HG03139 (cell line): ENCODE measurements at regions not wholly inside any gene's neighbourhood (a gene's known extent, or its start where the extent isn't known, plus 50 kb on each side); places are given as distances from the start of the nearest gene placed in this dataset.
A peak's percentile ranks its signal among the peaks of the same experiment; 100 is the strongest.

Experiments used
- ATAC-seq: cut with Tn5 transposase; IDR thresholded peaks from one replicate; pipeline ENCODE4 v1.9.1; 2021; ENCODE audit not compliant: unreplicated experiment

DNA sequence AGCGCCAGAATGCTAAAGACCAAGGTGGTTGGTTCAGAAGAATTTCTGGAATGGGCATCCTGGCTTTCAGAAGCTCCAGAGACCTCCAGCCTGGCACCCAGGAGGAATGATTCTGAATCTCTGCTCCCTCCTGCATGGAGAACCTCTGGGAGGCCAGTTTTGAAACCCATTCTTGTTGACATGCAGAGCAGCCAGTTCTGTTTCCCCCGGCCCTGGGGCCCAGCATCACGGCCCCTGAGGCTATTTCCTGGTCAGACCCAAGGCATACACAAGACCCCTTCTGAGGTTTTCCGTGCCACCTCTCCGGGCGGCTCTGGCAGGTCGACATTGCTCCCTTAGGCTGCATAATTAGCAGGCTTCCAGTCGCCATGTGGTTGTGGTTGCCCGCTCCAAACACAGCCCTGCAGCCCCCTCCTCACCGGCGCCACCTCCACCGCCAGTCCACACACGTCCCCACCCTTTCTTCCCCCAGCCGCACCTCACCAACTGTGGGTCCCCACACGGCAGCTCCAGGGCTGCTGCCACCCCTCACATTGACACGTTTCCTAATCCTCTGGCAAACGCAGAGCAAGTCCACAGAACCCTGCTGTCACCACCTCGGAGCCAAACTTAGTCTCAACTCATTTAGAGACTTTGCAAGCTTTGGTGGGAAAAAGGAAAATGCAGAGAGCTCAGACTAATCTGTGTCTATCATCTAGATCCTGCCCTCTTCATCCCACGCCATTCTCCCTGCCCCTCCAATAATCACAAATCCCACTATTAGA, 367.1 kb downstream of the SOX9 start:
- no peak for ATAC-seq

DNA sequence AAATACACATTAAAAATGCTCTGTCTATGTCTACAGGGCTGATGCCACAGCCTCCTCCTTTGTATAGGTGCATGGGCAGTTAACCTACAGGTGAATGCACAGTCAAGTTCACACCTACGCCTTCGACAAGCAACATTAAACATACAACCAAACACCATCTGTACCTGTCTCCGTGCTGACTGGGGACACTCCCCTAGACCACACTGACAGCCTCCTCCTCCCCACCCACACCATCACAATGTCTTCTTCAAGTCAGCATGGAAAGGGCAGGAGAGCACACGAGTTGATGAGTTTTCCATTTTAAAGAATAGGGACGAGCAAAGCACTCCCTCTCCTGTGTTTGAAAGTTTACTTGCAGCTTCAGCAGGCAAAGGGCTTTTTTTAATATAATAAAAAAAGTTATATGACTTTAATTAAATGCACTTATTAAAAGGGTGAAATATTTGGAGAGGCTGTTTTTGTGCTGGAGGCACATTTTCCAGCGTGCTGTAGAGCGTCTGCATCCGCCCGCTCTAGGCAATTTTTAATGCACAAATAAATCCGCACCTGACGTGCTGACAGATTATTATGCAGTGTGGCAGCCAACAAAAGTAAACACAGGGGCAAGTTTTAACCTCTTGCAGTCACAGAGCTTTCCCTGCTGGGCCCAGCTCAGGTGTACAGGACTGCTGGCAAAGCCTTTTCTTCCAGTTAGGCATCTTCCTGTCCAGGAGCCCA, 367.9 kb downstream of the SOX9 start:
- no peak for ATAC-seq

DNA sequence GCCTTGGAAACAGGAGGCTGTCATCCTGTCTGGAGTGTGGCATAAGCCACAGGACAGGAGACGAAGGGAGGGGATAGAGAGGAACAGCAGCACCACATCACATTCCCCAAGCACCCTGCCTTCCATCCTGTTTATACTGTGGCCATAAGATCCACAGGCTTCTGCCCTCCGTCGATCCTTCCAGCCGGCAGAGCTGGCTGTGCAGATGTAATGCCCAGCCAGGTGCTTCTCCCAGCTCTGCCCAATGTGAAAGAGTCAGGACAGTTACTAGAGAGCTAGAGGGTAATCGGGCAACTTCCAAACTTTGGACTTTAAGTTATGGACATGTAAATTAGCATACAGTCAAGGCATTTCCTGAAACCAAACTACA, 368.4 kb downstream of the SOX9 start:
- ATAC-seq: no peak

DNA sequence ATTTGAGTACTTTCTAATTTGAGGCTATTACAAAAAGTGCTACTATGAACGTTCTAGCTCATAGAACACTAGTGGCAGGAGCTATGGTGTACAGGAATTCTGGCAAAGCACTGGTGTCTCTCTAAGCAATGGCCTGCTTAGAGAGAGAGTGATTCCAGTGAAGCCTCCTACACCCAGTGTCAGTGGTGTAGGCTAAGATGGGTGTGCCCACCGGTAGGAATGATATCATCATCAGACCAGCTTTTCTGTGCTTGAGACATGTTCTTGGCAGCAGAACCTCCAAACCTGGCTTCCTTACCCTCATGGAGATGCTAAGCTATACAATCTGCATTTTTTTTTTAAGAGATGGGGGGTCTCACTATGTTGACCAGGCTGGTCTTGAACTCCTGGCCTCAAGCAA, 370.3 kb downstream of the SOX9 start:
- ATAC-seq: no peak

DNA sequence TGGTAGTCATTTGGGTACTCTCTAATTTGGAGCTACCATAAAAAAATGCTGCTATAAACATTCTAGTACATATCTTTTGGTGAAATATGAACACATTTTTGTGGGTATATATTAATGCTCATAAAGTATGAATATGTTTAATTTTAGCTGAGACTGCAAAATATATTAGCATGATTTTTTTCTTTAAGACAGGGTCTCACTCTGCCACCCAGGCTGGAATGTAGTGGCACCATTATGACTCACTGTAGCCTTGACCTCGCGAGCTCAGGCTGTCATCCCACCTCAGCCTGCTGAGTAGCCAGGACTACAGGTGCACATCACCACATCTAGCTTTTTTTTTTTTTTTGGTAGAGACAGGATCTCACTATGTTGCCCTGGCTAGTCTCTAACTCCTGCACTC, 371.7 kb downstream of the SOX9 start:
- no peak for ATAC-seq

DNA sequence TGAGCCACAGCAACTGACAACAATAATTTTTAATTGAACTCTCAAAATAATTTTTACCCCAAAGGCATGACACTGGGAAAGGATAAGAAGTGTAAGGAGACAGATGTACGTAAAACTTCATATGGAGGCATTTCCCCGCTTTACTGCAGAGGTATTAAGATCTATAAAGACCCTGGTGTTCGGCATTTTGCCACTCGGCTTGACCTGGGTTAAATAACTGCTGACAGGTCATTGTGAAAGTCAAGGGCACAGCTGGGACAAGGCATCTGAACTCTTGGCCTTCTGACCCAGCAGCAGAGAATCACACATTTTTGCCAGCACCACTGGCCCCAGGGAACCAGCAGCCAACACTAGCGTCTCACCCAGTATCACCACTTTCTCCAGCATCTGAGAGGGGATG, 372.1 kb downstream of the SOX9 start:
- ATAC-seq: no peak

DNA sequence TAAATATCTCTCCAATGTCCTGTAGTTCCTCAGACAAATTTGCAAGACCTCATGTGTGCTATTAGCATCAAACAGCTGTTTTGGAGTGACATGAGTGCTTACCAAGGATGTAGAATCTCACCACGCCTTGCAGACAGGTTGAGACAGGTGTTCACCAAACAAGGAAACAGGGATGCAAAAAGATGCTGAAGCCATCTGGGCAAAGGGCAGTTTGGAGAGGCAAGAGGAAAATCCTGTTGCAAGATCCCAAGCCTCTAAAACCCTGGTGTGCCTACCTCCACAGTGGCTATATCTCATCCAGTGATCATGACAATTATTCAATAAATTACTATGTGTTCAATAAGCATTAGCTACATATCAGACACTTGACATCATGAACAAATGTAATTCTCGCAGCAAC, 373.7 kb downstream of the SOX9 start:
- no peak for ATAC-seq

DNA sequence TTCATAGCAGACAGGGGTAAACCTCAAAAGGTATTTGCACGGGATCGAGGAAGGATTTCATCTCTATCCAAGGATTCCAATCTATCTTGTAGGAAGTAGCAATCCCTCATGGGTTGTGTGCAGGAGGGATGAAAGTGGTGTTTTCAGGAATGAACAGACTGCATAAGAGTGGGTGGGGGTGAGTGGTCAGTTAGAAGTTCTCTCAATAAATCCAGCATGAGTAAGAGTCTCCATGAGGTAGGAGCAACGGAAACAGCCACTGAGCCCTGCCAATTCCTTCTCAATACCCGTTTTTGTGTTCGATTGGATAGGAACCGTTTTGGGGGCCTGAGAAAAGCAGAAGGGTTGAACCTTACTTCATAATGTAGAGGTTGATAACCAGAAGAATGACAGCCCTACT, 375.6 kb downstream of the SOX9 start:
- no peak for ATAC-seq

- ATAC-seq: no peak
These were observed 377.1 kb downstream of the SOX9 start for GRCh38 chr17:72497915-72498314.

- no peak for ATAC-seq
These were observed 377.8 kb downstream of the SOX9 start for GRCh38 chr17:72498364-72499210.

GRCh38 chr17:72501404-72502370, 380.9 kb downstream of the SOX9 start:
- ATAC-seq: no peak

DNA sequence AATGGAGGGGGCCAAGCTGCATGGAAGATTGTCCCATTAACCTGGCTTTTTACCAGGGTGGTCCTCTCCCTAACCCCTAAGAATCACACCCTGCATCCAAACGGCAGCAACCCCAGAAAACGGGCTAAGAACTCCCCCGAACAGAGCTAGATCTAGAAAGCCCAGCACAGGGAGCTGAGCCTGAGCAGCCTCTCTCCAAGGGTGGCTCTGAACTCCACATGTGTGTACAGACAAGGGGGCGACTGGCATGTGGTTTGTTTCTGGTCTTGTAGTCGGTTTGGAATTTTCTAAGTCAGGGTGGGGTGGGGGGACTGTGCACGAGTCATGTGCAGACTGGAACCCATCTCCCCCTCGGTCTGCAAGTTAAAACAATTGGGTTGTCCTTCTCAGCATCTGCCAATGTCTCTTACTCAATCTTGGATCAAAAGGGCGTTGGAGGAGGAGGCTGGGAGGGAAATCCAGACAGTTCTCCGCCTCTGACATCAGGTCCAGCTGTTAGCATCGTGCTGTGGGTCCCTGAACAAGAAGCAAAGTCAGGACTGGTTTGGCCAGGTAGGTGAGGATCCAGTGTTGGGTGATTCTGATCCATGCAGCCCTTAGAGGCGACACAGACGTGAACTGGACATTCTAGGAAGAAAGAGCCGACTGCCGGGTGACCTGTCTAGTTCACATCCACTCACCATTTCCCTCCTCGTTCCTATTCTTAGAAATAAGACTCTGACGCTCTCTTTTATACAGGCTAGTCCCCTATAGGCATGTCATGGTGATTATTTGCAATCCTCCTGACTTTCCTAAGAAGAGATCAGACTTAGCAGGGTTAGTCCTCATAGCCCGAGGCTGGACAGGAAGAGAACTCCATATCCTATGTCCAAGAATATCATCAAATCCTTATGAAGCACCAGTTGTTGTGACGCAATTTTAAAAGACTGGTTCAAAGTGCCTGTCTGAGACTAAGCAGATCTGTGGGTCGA, 381.8 kb downstream of the SOX9 start:
- ATAC-seq: no peak

- ATAC-seq: no peak
These were observed 382.7 kb downstream of the SOX9 start for GRCh38 chr17:72503556-72503955.

- ATAC-seq: no peak
These were observed 384.0 kb downstream of the SOX9 start for GRCh38 chr17:72504783-72505182.

- ATAC-seq: no peak
These were observed 386.0 kb downstream of the SOX9 start for GRCh38 chr17:72506773-72507172.

GRCh38 chr17:72507370-72507769, 386.6 kb downstream of the SOX9 start:
- ATAC-seq: no peak

DNA sequence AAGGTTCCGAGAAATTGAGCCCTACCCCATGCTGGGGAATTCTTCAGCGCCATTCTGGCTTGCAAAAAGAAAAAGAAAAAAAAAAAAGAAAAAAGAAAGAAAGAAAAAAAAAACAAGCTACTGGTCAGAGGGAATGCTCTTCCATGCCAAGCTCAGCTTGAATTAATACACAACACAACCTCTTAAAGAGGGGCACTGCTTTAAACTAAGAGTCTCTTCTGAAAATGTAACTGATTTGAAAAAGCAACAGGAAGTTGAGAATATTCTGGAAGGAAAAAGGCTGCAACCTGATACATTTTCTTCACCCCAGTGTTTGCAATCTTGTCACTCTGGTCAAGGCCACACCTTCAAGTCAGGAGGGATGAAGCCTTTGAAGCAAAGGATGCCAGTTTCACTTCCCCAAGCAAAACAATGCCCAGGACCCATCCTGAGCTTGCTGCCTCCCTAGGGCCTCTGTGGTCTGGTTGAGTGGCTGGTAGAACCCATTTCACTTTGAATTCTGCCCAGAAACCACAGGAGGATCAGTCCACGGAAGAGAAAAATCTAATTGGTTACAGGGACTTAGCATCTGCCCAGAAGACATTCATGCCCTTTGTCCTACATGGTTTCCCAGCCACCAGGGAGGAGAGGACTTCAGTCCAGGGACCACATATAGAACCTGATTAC, 389.7 kb downstream of the SOX9 start:
- ATAC-seq: peak; percentile 69

DNA sequence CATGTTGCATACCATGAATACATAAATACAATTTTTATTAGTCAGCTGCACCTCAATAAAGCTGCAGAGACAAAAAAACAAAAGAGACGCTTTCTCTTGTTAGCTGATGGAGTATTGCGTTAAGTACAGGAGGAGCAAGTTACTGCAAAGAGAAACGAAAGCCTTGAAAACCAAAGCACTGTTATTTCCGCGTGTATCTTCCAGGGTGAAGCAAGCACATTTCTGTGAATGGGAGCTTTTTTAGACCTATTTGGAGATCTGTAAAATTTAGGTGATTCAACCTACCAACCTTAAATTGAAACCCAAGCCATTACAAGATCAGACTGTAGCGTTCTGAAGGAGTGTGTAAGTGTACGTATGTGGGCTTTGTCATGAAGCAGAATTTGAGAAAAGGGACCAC, 390.4 kb downstream of the SOX9 start:
- ATAC-seq: no peak

- ATAC-seq: no peak
These were observed 391.1 kb downstream of the SOX9 start for GRCh38 chr17:72511874-72512273.
